NT2/D1 (cell line): ENCODE measurements at regions not wholly inside any gene's neighbourhood (a gene's known extent, or its start where the extent isn't known, plus 50 kb on each side); places are given as distances from the start of the nearest gene placed in this dataset.
"Not testable (repeated sequence)": the region's sequence is repeated elsewhere in the genome, so short reads cannot be mapped to it uniquely, and the experiment has no call there.

ENCODE experiments used
- DNase-seq: peaks from one replicate; pipeline ENCODE4 v3.0.0-alpha.2; 2011; ENCODE audit warnings: low read depth, low spot score
- H3K27me3 ChIP-seq: 2 replicates; pipeline ENCODE4 v1.6.0; 2011; ENCODE audit warnings: mild to moderate bottlenecking; ENCODE audit not compliant: insufficient read length, insufficient read depth
- H3K36me3 ChIP-seq: 2 replicates; pipeline ENCODE4 v1.6.1; 2011; ENCODE audit warnings: mild to moderate bottlenecking, low read length, mixed read lengths; ENCODE audit not compliant: insufficient read depth, insufficient read length
- H3K4me1 ChIP-seq: 2 replicates; pipeline ENCODE4 v1.5.1; 2011; ENCODE audit not compliant: insufficient read depth, insufficient read length
- H3K4me3 ChIP-seq: 2 replicates; pipeline ENCODE4 v1.5.1; 2011; ENCODE audit warnings: low read depth; ENCODE audit not compliant: insufficient read length
- H3K9ac ChIP-seq: 2 replicates; pipeline ENCODE4 v1.6.0; 2011; ENCODE audit warnings: low read depth; ENCODE audit not compliant: insufficient read length
- H3K9me3 ChIP-seq: 2 replicates; pipeline ENCODE4 v1.5.1; 2011; ENCODE audit warnings: mild to moderate bottlenecking, low read length; ENCODE audit not compliant: insufficient read depth
- SUZ12 ChIP-seq: IDR thresholded peaks from 2 replicates; pipeline ENCODE4 v1.6.1; 2011; ENCODE audit not compliant: insufficient read length, insufficient read depth; ENCODE audit errors: extremely low read depth
- YY1 ChIP-seq: IDR thresholded peaks from 2 replicates; pipeline ENCODE4 v1.6.1; 2011; ENCODE audit not compliant: insufficient read length, insufficient read depth
- ZNF274 ChIP-seq: IDR thresholded peaks from 2 replicates; pipeline ENCODE4 v1.6.1; 2011; ENCODE audit warnings: mild to moderate bottlenecking, low read depth, low read length

- TF ChIP-seq YY1 = no peak
- TF ChIP-seq SUZ12 = no peak
- no peak for TF ChIP-seq ZNF274
- H3K9ac ChIP-seq = no peak overlapping the region
- H3K9me3 ChIP-seq = no peaks in the 10 kb centered on the region
- H3K4me1 ChIP-seq = no peaks in the 10 kb centered on the region
- H3K4me3 ChIP-seq = no peak overlapping the region
- no peaks in the 10 kb centered on the region for H3K36me3 ChIP-seq
- DNase-seq = no peak
- H3K27me3 ChIP-seq = no peaks in the 10 kb centered on the region
These were observed 263.8 kb downstream of the KCNE4 start for GRCh38 chr2:223315813-223316212.

GRCh38 chr2:223316342-223316741, 264.4 kb downstream of the KCNE4 start:
- H3K9ac ChIP-seq = no peak overlapping the region
- no peak for TF ChIP-seq YY1
- no peak for TF ChIP-seq ZNF274
- TF ChIP-seq SUZ12 = no peak
- H3K36me3 ChIP-seq = no peaks in the 10 kb centered on the region
- no peaks in the 10 kb centered on the region for H3K4me1 ChIP-seq
- no peak overlapping the region for H3K4me3 ChIP-seq
- no peaks in the 10 kb centered on the region for H3K27me3 ChIP-seq
- no peaks in the 10 kb centered on the region for H3K9me3 ChIP-seq
- no peak for DNase-seq

- Histone ChIP-seq H3K9ac (no peak overlapping the region), H3K4me3 (no peak overlapping the region), H3K36me3 (no peaks in the 10 kb centered on the region), H3K9me3 (no peaks in the 10 kb centered on the region), H3K4me1 (no peaks in the 10 kb centered on the region), H3K27me3 (no peaks in the 10 kb centered on the region)
- no peak for DNase-seq
- TF ChIP-seq ZNF274 (no peak), YY1 (no peak), SUZ12 (no peak)
These were observed 267.6 kb downstream of the KCNE4 start for GRCh38 chr2:223319601-223320000.

GRCh38 chr2:223324402-223324801, 272.4 kb downstream of the KCNE4 start:
- H3K36me3 ChIP-seq = no peaks in the 10 kb centered on the region
- H3K9ac ChIP-seq = no peak overlapping the region
- no peak for TF ChIP-seq SUZ12
- TF ChIP-seq YY1 = no peak
- no peak for TF ChIP-seq ZNF274
- H3K4me3 ChIP-seq = no peak overlapping the region
- no peaks in the 10 kb centered on the region for H3K9me3 ChIP-seq
- H3K4me1 ChIP-seq = no peaks in the 10 kb centered on the region
- DNase-seq = no peak
- no peaks in the 10 kb centered on the region for H3K27me3 ChIP-seq

- H3K36me3 ChIP-seq = no peaks in the 10 kb centered on the region
- no peak for TF ChIP-seq ZNF274
- H3K4me3 ChIP-seq = no peak overlapping the region
These were observed 273.6 kb downstream of the SCG2 start for GRCh38 chr2:223328578-223328977.

GRCh38 chr2:223330747-223331146, 271.4 kb downstream of the SCG2 start:
- not testable (repeated sequence) for H3K27me3 ChIP-seq, H3K36me3 ChIP-seq, H3K9ac ChIP-seq, H3K4me1 ChIP-seq, H3K9me3 ChIP-seq, H3K4me3 ChIP-seq
- DNase-seq = peak; percentile 60

More at GRCh38 chr2:223328578-223328977, 273.6 kb downstream of the SCG2 start:
- Histone ChIP-seq H3K27me3 (no peaks in the 10 kb centered on the region), H3K4me1 (no peaks in the 10 kb centered on the region), H3K9ac (no peak overlapping the region), H3K9me3 (no peaks in the 10 kb centered on the region)
- DNase-seq = no peak

GRCh38 chr2:223338016-223338415, 264.1 kb downstream of the SCG2 start:
- DNase-seq = no peak
- no peak overlapping the region for H3K4me3 ChIP-seq
- TF ChIP-seq ZNF274 (no peak), SUZ12 (no peak), YY1 (no peak)
- H3K36me3 ChIP-seq = no peaks in the 10 kb centered on the region
- no peaks in the 10 kb centered on the region for H3K4me1 ChIP-seq
- no peaks in the 10 kb centered on the region for H3K9me3 ChIP-seq
- no peaks in the 10 kb centered on the region for H3K27me3 ChIP-seq
- no peak overlapping the region for H3K9ac ChIP-seq

- Histone ChIP-seq H3K27me3 (no peaks in the 10 kb centered on the region), H3K36me3 (no peaks in the 10 kb centered on the region), H3K9me3 (no peaks in the 10 kb centered on the region), H3K4me1 (no peaks in the 10 kb centered on the region), H3K9ac (no peak overlapping the region), H3K4me3 (no peak overlapping the region)
- TF ChIP-seq YY1 (no peak), SUZ12 (no peak), ZNF274 (no peak)
- no peak for DNase-seq
These were observed 245.1 kb downstream of the SCG2 start for GRCh38 chr2:223357076-223357475.
